GM23338 (cell line): ENCODE measurements at regions not wholly inside any gene's neighbourhood (a gene's known extent, or its start where the extent isn't known, plus 50 kb on each side); places are given as distances from the start of the nearest gene placed in this dataset.

Experiments
- CREB1 ChIP-seq: fragments of 250-450 bp; sonication (Bioruptor Pico); IDR thresholded peaks from 2 replicates; pipeline ENCODE4 v1.5.0; 2020; ENCODE audit warnings: low read depth, mild to moderate bottlenecking, moderate library complexity
- CTCF ChIP-seq, 2 experiments: fragments of 200-600 bp in 1 of 2; sonication (generic) in 1 of 2; conservative IDR thresholded peaks; 2 replicates each; pipeline versions ENCODE4 v1.5.1 to v1.6.1; 2016 to 2017; ENCODE audit warnings: antibody characterized with exemption in 2 of 2, low read depth in 2 of 2, mild to moderate bottlenecking in 2 of 2, moderate library complexity in 1 of 2
- EZH2 ChIP-seq: fragments of 200-600 bp; sonication (generic); IDR thresholded peaks from one replicate; pipeline ENCODE4 v1.8.0; 2017; ENCODE audit warnings: antibody characterized with exemption, mild to moderate bottlenecking, low read depth; ENCODE audit not compliant: unreplicated experiment
- EZH2phosphoT487 ChIP-seq: fragments of 200-600 bp; sonication (generic); IDR thresholded peaks from one replicate; pipeline ENCODE4 v1.8.1; 2018; ENCODE audit warnings: antibody characterized with exemption; ENCODE audit not compliant: unreplicated experiment
- POLR2AphosphoS5 ChIP-seq: IDR thresholded peaks from 2 replicates; pipeline ENCODE4 v1.6.1; 2016; ENCODE audit warnings: antibody characterized with exemption, low read depth
- REST ChIP-seq: IDR thresholded peaks from one replicate; pipeline ENCODE4 v1.6.1; 2018; ENCODE audit warnings: antibody characterized with exemption; ENCODE audit not compliant: unreplicated experiment
- ZNF114 ChIP-seq: fragments of 250-450 bp; sonication (Bioruptor Pico); IDR thresholded peaks from 2 replicates; pipeline ENCODE4 v1.5.0; 2020; ENCODE audit warnings: mild to moderate bottlenecking, moderate library complexity
- ZNF331 ChIP-seq: fragments of 250-450 bp; sonication (Bioruptor Pico); IDR thresholded peaks from 2 replicates; pipeline ENCODE4 v1.5.0; 2020; ENCODE audit warnings: low read depth, mild to moderate bottlenecking, moderate library complexity
- TF ChIP-seq, protein P1 (sequence below): IDR thresholded peaks from 2 replicates; pipeline ENCODE4 v1.6.1; 2016; ENCODE audit warnings: antibody characterized with exemption

DNA sequence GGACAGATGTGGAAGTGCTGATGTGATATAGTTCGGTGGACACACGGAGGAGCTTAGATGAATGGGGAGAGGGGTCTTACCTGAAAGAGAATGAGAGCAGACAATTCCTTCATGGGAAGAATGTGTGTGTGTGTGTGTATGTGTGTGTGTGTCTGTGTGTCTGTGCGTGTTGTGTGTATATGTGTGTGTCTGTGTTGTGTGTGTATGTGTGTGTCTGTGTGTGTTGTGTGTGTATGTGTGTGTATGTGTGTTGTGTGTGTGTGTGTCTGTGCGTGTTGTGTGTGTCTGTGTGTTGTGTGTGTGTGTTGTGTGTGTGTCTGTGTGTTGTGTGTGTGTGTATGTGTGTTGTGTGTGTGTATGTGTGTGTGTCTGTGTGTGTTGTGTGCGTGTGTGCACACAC is 104.2 kb downstream of the FAM204A start:
- TF ChIP-seq CREB1 (CRISPR knock-in tag) (no peak), CTCF (conservative IDR thresholded peaks at IDR 0.05; ENCODE audit: low read depth in 2 of 2) (no peak), POLR2AphosphoS5 (no peak), REST (no peak), EZH2phosphoT487 (no peak), EZH2 (no peak), ZNF331 (CRISPR knock-in tag) (no peak), ZNF114 (CRISPR knock-in tag) (no peak)
- TF ChIP-seq, protein P1, sequence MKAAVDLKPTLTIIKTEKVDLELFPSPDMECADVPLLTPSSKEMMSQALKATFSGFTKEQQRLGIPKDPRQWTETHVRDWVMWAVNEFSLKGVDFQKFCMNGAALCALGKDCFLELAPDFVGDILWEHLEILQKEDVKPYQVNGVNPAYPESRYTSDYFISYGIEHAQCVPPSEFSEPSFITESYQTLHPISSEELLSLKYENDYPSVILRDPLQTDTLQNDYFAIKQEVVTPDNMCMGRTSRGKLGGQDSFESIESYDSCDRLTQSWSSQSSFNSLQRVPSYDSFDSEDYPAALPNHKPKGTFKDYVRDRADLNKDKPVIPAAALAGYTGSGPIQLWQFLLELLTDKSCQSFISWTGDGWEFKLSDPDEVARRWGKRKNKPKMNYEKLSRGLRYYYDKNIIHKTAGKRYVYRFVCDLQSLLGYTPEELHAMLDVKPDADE, result no peak
